GM19238 (cell line): ENCODE measurements at regions not wholly inside any gene's neighbourhood (a gene's known extent, or its start where the extent isn't known, plus 50 kb on each side); places are given as distances from the start of the nearest gene placed in this dataset.

Experiments used
- DNase-seq: peaks from one replicate; pipeline ENCODE4 v3.0.0; 2011; ENCODE audit warnings: low spot score; ENCODE audit not compliant: insufficient read length

GRCh38 chr11:113634940-113635575 lies 71.0 kb downstream of the TMPRSS5 start:
- no peak for DNase-seq

GRCh38 chr11:113632981-113633380 lies 73.1 kb downstream of the TMPRSS5 start:
- DNase-seq = no peak

DNA sequence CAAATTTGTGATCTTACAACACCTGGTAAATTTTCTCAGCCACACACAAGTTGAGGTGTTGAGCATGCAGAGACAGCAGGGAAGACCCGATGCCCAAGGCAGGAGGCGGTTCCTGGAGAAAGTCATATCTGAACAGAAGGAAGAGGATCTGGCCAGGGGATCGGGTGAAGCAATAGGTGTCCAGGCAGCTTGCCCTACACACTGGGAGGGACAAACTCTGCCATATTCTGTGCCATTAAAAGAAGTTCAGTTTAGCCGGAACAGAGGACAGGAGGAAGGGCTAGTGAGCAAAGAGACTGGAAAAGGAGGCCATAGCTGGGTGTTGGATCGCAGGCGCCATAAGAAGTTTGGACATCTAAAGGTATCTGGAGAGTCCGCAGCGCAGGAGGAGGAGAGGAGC lies 76.5 kb downstream of the TMPRSS5 start:
- no peak for DNase-seq

- DNase-seq = no peak
These were observed 77.2 kb downstream of the TMPRSS5 start for GRCh38 chr11:113628912-113629311.

DNA sequence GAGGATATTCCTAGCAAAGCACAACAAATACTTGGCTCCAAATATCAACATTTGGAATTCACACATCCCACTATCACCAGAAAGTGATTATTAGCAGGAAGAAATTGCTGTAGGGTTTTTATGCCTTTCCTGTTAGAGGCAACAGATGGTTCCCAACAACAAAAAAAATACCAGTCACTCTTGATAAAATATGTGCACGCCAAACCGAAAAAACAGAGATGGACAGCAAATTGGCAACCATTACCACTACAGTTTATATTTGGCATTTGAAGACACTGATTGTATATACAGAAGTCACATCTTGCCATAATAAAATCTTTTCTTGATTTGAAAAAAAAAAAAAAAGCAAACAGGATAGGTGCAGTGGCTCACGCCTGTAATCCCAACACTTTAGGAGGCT lies 78.2 kb downstream of the TMPRSS5 start:
- DNase-seq = no peak

DNA sequence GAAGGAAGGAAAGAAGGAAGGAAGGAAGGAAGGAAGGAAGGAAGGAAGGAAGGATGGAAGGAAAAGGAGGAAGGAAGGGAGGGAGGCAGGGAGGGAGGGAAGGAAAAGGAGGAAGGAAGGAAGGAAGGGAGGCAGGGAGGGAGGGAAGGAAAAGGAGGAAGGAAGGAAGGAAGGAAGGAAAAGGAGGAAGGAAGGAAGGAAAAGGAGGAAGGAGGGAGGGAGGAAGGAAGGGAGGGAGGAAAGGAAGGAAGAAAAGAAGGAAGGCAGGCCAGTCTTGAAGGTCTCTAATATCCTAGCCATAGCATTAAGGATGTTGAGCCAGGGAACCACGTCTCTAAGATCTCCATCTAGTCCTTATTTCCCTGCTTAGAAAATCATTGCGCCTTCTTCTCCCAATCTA lies 78.8 kb downstream of the TMPRSS5 start:
- DNase-seq = no peak

GRCh38 chr11:113626736-113627135 lies 79.4 kb downstream of the TMPRSS5 start:
- DNase-seq = no peak

GRCh38 chr11:113623114-113623513 lies 83.0 kb downstream of the TMPRSS5 start:
- no peak for DNase-seq

- DNase-seq = no peak
These were observed 87.7 kb downstream of the TMPRSS5 start for GRCh38 chr11:113618360-113618759.

DNA sequence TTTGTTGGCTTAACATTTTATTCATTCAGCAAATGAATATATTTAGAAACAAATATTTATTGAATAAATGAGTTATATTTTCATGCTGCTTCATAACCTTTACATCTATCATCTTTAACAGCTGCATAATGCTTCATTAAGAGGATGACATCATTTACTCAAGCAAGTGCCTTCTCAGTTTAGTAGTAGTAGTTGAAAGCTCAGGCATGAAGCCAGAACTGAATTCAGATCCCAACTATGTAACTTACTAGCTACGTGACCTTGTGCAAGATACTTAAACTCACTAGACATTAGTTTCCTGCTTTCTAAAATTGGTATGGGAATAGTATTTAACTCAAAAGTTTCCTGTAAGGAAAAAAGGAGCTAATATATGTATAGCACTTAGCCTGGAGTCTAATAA lies 90.3 kb downstream of the TMPRSS5 start:
- no peak for DNase-seq

GRCh38 chr11:113615098-113615497 lies 91.0 kb downstream of the TMPRSS5 start:
- DNase-seq = no peak

- no peak for DNase-seq
These were observed 92.0 kb downstream of the TMPRSS5 start for GRCh38 chr11:113614097-113614496.

GRCh38 chr11:113613619-113614018 lies 92.5 kb downstream of the TMPRSS5 start:
- no peak for DNase-seq

DNA sequence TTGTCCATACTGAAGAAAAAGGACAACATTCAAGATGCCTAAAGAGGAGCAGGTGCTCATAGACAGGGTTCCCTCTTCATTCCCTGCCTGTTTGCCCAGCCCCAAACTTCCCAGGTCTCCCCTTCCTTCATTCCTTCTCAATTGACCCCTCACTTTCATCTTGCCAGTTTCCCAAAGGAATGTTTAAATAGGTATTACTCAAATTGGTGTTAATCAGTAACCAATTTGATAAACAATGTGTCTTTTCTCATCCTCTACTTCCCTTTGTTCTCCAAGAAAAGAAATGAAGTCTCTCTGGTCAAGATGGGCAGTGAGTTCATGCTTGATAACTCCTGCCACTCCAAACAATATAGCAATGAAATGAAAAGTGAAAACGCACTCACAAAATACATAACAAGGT lies 101.9 kb downstream of the TMPRSS5 start:
- DNase-seq = no peak

- DNase-seq = no peak
These were observed 102.6 kb downstream of the TMPRSS5 start for GRCh38 chr11:113603277-113604059.

DNA sequence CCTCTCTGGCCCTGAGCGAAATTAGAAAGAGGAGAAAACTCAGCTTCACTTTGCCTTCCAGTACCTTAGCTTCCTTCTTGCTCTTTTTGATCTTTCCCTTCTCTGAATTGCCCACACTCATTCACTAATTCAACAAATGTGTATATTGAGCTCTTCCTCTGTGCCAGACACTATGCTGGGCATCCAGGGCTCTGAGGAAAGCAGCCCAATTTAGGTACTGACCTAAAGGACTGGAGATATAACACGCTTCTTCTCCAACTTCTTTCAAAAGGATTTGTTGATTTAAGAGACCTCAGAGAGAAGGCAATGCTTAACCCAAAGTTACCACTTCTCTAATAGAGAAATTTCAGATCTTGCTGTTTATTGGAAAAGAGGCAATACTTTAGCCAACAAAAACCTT lies 103.6 kb downstream of the TMPRSS5 start:
- no peak for DNase-seq

- DNase-seq = no peak
These were observed 109.5 kb downstream of the TMPRSS5 start for GRCh38 chr11:113596658-113597057.

- no peak for DNase-seq
These were observed 110.1 kb downstream of the TMPRSS5 start for GRCh38 chr11:113595810-113596594.

- peak; percentile 11 for DNase-seq
These were observed 112.3 kb downstream of the TMPRSS5 start for GRCh38 chr11:113593698-113594308.

DNA sequence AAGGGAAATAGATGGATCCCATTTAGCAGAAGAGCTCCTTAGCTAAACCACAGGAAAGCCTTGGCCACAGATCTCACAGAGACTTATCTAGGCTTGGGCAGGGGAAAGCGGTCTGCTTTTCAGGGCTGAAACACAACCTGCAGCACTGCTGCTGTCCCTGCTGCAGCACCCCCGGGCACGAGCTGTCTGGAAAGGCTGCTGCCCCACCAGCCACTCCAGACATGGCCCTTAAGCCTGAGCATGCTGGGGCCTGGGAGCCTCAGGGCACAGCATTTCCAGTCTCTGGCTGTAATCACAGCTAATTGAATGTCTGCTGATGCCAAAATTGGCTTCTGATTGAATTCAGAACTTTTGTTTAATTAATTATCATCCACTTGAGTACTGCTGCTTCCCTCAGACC lies 115.0 kb downstream of the TMPRSS5 start:
- no peak for DNase-seq

DNA sequence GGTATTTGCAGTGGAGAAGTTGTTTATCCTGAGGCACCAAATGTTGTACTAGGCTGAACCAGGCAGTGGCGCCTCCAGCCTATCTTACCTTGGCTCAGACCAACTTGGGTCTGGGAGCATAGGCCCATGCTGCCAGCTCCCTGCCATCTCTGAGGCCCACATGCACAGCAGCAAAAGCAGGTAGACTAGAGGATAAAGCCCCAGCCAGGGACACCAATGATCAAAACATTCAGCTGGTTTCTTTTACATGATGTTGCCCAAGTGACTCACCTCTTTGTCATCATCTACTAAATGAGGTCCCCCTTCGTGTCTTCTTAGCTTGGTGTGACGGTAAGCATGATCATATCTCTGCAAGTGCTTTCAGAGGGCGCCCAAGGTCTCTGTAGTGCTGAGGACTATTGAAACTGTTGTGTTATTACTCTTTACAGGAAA lies 112.1 kb upstream of the DRD2 start:
- DNase-seq = no peak

- no peak for DNase-seq
These were observed 109.2 kb upstream of the DRD2 start for GRCh38 chr11:113584371-113584770.
